Renal cortex interstitium (tissue), 11 donors: ENCODE measurements at regions not wholly inside any gene's neighbourhood (a gene's known extent, or its start where the extent isn't known, plus 50 kb on each side); places are given as distances from the start of the nearest gene placed in this dataset.

Source experiments
- DNase-seq, 11 donors: peaks; one replicate each; pipeline ENCODE4 v3.0.0-alpha.2; 2013; ENCODE audit warnings: low read depth in 9 of 11, low spot score in 4 of 11; ENCODE audit errors: extremely low read depth in 1 of 11

DNA sequence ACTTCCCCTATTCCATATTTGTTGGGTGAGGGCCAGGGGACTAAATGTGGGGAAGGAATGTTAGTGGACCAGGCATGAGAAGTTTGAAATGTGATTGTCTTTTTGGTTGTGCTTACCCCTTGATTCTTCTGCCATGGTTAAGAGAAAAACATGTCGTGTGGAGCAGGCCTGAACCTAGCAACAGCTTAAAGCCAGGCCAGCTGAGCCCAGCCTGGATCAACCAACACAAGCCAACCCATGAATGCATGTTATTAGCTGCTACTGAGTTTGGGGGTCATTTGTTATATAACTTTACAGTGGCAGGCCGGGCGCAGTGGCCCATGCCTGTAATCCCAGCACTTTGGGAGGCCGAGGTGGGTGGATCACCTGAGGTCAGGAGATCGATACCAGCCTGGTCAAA lies 52.4 kb upstream of the TRIO start:
- no peak for DNase-seq

DNA sequence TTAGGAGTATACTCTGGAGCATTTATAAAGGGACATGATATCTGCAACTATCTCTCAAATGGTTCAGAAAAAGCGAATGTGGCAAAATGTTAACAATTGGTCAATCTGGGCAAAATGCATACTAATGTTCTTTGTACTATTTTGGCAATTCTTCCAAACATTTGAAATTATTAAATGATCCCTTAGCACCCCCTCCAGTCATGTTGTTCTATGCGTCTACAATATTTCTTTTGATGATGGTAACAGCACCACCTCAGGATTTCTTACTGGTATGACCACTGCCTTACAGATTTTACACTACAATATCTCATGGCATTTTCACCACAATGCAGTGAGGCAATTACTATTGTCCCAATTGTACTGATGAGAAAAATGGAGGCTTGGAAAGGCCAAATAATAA lies 52.9 kb upstream of the TRIO start:
- no peak for DNase-seq

DNA sequence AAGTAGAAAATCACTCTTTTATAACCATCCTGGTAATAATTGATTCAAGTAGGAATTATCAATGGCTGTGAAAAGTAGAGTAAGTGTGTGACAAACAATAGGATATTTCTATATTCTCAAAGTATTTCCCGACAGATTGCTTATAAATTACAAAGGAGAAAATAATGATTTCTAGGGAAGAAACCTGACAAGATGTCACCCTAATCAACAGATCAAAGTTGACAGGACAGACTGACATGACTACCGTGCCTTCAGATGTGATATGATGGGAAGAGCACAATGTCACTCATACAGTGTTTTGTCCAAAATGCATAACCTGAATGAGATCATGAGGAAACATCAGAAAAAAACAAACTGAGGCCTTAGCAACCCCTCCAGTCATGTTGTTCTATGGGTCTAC lies 53.9 kb upstream of the TRIO start:
- DNase-seq: no peak

DNA sequence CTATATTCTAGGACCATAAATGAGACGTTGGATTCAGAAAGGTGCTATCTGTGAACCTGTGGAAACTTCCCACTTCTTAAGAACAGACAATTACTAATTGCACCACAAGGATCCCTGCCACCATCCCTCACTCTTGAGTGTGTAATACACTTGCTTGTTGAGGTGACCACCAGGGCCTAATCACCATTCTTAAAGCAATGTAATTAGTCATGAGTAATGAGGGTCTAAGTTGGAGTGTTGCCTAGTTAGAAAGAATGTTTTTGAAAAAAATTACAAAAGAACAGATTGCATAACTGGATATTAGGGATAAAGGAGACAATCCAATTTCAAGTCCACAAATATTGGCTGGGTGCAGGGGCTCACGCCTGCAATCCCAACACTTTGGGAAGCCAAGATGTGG lies 56.9 kb upstream of the TRIO start:
- DNase-seq: no peak

DNA sequence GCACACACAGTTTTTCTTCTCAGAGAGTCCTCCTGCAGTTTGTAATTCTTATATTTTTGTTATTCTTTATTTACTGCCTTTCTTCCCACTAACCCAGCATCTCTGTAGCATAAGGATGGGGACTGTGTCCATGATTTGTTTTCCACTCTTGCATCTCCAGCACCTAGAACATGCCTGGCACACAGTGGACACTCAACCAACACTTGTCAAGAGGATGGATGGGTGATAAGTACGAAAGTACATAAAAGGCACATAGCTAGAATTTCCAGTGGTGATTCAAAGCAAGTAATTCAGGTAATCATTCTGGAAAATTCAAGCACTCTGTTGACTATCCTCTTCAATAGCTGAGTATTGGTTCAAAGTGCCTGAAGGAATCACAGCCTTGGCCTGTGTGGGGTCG lies 60.2 kb upstream of the TRIO start:
- no peak for DNase-seq

DNA sequence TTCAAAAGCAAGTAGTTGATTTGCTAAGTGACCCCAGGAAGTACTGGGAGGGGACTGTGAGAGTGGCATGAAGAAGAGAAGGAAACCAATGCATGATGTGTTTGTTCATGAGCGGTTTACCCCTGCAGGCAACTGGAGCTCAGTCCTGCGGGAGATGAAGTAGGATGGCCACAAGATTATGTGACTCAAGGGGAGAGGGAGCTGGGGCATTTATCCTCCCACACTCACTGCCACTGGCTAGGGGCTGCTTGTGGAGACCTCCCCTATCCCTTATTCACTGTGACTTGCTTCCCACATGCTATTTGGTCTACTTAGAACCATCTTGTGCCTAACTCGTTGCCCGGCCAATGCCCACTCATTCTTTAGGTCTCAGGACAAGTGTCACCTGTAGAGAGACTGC lies 60.6 kb upstream of the TRIO start:
- no peak for DNase-seq

DNA sequence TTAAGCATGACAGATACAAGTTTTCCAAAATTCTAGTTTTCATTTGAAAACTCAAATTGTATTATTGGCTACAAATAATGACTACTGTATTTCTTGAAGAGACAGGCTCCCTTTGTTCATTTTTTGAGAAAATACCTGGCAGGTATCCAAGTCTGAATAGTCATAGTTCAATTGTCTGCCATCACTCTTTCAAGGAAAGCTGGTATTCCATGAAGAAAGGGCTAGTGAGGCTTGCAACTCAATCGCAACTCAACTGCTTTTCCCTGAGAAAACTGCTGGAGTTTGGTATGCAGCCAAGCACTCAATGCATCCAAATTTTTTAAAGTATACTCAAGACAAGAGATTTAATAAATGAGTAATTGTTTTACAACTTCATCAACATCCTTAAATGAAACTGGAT lies 61.4 kb upstream of the TRIO start:
- DNase-seq: no peak

DNA sequence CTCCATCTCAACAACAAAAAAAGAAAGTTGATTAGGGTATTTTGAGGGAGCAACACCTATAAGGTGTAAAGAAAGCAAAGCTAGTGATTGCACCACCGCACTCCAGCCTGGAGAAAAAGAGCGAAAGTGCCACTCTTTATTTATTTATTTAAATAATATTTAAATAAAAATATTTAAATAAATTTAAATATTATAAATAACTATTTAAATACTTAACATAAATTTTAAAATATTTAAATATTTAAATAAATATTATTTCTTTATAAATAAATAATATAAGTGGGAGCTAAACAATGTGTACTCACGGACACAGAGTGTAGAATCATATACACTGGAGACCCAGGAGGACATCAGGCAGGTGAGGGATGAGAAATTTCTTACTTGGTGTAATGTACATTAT lies 64.4 kb upstream of the TRIO start:
- no peak for DNase-seq

DNA sequence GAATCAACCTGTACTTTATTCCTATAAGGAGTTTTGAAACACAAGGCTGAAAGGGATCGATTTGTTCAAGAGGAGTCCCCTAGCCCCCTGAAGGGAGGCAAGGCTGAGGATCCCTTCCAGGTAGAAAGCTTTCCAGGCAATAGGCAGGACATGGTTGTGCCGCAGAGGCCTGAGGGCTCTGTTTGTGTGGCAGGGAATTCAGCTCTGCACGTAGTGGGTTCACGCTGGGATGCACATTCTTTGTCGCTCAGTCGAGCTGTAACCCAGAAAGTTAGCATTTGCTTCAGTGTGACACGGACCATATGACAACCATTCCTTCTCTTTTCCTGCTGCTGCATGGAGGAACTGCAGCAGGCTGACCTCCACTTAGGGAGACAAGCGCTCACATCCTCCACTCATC lies 65.6 kb upstream of the TRIO start:
- DNase-seq: no peak

DNA sequence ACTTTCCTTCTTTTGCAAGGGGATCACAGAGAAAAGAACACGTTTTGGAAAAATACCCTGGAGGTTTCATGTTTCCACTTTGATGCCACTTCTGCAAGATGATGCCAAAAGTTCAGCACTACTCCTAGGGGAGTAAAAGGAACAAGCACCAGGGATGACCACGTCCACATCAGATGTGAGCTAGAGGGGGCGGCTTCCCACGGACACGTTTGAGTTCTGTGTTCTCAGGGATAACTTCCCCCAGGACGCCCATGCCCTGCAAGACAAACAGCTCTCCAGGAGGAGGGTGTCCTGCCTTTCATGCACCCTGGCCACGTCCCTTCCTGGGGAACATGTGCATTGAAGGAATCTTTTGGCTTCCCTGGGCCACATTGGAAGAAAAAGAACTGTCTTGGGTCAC lies 66.6 kb upstream of the TRIO start:
- DNase-seq: no peak

DNA sequence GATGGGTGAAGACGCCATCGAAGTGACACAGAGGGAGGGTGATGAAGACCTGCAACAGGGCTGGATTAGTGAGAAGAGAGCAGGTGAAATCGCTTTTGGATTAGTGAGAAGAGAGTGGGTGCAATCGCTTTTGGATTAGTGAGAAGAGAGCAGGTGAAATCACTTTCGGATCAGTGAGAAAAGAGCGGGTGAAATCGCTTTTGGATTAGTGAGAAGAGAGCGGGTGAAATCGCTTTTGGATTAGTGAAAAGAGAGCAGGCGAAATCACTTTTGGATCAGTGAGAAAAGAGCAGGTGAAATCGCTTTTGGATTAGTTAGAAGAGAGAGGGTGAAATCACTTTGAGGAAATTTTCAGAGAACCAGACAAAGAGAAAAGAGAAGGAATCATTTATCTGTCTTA lies 67.2 kb upstream of the TRIO start:
- DNase-seq: no peak

DNA sequence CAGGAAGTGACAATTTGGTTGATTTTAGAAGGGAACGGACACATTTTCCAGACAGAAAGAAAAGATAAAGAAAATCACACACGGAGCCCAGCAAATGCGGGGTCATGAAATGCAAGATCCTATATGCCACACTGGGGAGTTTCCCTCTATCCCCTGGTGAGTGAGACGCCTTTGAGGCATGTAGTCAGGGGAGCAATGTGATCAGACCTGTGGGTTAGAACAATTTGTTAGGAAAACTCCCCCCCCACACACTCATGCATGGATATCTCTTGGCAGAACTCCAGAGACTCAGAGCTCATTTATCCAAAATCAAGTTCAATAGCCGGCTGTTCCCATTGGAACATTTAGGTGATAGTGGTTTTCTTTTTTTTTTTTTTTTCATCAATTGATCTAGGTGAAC lies 71.7 kb upstream of the TRIO start:
- DNase-seq: no peak

DNA sequence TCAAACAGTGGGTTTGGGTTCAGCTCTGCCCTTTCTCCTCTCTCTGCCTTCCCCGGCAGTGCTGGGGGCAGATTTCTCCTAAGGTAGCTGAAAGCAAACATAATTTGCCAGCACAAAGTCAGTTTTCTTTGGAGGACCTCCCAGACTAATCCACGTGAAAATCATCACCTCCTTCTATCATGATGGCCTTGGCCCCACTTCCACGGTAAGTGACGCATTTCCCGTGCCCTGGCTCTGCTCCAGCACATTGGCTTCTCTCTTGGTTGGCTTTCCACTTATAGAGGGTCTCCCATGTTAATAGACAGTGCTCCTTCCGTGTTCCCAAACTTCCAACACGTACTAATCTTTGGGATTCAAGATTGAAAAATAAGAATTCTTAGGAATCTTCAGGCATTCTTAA lies 74.1 kb upstream of the TRIO start:
- DNase-seq: no peak

DNA sequence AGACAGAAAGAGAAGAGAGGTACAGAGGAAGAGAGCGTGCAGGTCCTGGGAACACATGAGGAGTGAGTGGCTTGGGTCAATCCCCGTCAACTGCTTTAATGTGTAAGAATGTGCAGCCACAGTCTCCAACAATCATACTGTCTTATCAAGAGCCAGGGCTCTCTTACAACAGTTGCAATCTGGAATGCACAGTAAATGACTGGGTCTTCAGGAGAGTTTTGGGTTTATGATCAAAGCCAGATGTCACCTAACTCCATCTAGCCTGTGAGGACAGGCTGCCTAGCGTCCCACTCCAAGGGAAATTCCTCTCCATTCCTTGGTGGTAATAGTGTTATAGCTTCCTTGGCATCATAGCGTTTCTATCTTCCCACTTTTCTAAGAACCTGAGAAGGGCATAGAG lies 75.0 kb upstream of the TRIO start:
- DNase-seq: no peak

DNA sequence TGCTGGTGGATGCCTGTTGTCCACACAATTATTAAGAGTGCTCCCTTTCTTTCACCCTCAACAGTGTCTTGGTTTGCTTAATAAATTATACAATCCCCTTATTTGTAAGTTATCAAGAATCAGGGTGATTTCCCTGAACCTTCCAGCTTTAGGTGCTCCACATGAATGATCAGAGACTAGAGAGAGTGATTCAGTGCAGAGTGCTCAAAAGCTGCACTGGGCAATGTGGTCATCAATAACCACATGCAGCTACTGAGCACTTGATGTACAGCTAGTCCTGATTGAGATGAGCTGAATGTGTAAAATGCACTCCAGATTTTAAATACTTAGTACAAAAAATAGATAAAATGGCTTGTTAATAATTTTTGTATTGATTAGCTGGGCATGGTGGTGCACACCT lies 76.8 kb upstream of the TRIO start:
- no peak for DNase-seq

DNA sequence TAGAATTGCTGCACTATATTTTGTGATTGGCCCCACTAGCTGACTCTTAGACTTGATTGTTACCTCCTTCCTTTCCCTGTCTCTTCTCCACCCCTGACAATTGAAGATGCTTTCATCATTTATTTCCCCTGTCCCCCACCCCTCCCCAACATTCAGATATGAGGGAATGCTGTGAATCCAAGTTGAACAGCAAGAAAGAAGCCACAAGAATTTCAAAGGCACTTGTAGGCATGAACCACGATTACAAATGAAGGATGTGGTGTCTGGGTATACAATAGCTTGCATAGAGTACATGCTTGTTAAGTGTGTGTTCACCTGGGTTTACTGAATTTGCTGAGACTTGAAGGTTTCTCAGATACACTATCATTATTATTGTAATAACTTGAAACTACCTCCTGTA lies 78.3 kb upstream of the TRIO start:
- DNase-seq: no peak

DNA sequence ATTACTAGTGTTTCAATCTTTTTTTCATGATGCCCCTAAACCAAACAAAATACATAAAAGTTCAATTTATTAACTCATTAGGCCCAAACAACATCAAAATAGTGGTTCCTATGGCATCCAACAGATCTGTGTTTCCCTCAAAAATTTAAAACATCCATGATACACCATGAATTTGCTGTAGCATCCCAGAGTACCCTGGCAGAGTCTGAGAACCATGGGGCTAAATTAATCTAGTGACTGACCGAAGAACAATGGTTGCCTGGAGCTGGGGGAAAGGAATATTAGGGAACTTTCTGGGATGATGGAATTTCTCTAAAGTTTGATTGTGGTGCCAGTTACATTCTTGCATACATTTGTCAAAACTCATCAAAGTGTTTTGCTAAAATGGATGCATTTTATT lies 79.5 kb upstream of the TRIO start:
- DNase-seq: no peak

DNA sequence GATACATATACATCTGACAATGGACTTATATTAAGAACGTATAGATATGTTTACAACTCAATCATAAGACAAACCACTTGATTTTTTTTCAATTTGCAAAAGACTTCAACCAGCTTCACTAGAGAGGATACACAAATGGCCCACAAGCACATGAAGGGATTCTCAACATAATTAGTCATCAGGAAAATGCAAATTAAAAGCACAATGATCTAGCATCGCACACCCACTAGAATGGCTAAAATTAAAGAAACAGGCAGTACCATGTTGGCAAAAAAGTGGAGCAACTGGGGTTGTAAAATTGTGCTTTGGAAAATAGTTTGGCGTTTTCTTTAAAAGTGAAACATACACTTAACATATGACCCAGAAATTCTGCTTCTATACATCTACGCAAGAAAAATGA lies 80.0 kb upstream of the TRIO start:
- no peak for DNase-seq

DNA sequence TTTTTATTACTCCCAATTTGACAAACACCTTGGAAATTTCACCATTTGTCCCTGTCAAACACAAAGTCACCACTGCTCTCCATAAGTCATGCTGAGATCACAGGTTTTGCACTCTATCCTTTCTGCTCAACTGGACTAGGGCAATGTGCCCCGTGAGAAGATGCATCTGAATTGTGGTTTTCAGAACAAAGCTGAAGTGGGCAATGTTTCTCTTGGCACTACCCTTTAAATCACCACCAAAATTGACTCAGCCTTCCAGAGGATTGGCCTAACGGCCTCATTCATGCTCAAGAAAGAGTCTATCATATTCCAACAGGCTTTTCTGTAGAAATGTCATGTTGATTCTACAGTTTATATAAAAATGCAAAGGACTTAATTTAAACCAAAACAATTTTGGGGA lies 81.0 kb upstream of the TRIO start:
- no peak for DNase-seq

DNA sequence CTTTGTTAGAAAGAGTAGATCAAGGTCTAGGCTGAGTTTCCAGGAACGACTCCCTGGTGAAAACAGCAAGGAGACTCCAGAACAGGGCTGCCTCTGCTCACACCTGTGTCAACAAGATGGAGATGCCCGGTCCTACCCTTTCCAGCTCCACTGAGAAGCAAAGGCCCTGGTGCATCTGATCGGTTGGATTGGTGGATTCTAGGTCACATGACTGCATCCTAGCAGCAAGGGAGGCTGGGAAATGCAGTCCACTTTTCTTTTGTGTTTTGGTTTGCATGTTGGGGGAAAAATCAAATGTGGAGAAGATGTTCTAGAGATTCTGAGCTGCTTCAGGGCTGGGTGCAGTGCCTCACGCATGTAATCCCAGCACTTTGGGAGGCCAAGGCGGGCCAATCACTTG lies 82.0 kb upstream of the TRIO start:
- no peak for DNase-seq

DNA sequence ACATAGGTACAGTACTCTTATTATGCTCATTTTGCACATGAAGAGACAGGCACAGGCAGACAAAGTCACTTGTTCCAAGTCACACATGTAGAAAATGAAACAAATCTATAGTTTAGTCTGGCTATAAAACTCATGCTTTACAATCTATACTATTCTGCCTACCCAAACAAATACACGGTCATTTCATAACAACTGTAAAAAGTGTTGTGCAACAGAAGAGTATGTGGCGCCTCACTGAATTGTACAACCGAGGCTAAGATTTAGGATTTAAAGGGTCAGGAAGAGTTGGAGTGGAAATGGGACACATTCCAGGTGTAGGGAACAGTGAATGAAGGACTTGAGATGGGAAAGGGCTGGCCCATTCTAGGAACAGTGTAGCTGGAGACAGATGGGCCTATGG lies 82.9 kb upstream of the TRIO start:
- no peak for DNase-seq

DNA sequence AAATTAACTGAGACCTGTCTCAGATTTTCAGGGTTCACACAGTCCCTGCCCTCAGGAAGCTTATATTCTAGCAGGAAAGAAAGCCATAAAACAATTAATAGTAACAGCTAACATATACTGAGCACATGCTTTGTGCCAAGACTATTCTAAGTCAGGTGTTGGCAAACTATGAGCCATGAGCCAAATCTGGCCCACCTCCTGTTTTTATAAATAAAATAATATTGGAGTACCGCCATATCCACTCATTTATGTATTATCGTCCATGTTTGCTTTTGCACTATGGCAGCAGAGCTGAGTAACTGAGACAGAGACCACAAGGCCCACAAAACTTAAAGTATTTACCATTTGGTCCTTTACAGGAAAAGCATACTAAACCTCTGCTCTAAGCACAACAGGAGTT lies 83.3 kb upstream of the TRIO start:
- no peak for DNase-seq

DNA sequence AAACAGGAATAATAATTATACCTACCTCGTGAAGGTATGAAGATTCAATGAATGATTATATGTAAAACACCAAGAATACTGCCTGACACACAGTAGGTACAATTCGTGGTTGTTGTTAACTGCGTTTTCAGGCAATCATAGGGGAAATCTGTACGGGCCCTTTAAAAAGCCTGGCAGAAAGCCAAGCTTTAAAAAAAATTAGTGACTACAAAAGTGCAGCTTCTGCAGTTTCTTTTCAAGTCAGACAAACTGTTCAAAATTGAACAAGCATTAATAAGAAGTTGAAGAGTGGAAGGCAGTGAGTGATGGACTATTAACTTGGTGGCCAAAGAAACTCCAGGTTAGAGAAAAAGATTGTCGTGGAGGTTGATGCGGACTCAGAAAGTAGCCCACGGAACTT lies 85.9 kb upstream of the TRIO start:
- DNase-seq: no peak
